ENCODE measurements at regions not wholly inside any gene's neighbourhood (a gene's known extent, or its start where the extent isn't known, plus 50 kb on each side); places are given as distances from the start of the nearest gene placed in this dataset.

DNA sequence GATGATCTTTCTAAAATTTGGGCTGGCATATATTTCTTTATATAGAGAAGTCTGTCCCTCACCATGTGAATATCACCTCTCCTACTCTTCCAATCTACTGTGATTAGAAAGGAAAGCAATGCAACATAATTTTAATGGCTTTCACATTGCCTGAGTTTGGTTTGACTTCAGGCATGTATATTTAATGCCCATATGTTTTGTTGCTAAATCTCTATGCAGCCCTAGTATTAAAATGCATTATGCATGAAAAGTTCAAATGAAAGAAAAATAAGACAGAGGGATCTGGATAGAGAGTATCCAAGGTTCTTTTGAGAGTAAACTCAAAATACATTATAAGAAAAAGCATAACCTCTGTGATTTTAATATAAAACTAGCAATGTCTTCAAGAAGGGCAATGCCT is 518.3 kb downstream of the PRR16 start:
- Histone ChIP-seq H4K20me1 (ENCODE audit: low read depth, low read length) (no peaks in the 10 kb centered on the region), H3K79me2 (ENCODE audit: insufficient read depth, low read length) (no peaks in the 10 kb centered on the region), H3K36me3 (ENCODE audit: low read length) (no peaks in the 10 kb centered on the region), H3K9me2 (replicated peaks; ENCODE audit: insufficient read depth, low read length) (no peaks in the 10 kb centered on the region), H2AFZ (ENCODE audit: low read depth, low read length, severe bottlenecking) (no peak overlapping the region), H3K27me3 (ENCODE audit: low read length) (no peaks in the 10 kb centered on the region), H3F3A (ENCODE audit: insufficient read depth) (no peaks in the 10 kb centered on the region), H3K9ac (ENCODE audit: low read length) (no peak overlapping the region), H3K4me3 (ENCODE audit: insufficient read depth, low read length, poor library complexity, severe bottlenecking) (no peak overlapping the region), H3K27ac (ENCODE audit: low read depth, low read length) (no peak overlapping the region), H3K9me3 (ENCODE audit: insufficient read depth, low read length) (no peaks in the 10 kb centered on the region), H3K4me2 (ENCODE audit: low read depth, low read length, poor library complexity, severe bottlenecking) (no peak overlapping the region)
- TF ChIP-seq, protein P1, sequence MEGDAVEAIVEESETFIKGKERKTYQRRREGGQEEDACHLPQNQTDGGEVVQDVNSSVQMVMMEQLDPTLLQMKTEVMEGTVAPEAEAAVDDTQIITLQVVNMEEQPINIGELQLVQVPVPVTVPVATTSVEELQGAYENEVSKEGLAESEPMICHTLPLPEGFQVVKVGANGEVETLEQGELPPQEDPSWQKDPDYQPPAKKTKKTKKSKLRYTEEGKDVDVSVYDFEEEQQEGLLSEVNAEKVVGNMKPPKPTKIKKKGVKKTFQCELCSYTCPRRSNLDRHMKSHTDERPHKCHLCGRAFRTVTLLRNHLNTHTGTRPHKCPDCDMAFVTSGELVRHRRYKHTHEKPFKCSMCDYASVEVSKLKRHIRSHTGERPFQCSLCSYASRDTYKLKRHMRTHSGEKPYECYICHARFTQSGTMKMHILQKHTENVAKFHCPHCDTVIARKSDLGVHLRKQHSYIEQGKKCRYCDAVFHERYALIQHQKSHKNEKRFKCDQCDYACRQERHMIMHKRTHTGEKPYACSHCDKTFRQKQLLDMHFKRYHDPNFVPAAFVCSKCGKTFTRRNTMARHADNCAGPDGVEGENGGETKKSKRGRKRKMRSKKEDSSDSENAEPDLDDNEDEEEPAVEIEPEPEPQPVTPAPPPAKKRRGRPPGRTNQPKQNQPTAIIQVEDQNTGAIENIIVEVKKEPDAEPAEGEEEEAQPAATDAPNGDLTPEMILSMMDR (IDR thresholded peaks at IDR 0.05; ENCODE audit: insufficient read depth, low read length, poor library complexity, severe bottlenecking): no peak
- no peak for TF ChIP-seq EZH2phosphoT487 (conservative IDR thresholded peaks at IDR 0.05; ENCODE audit: low read length)

DNA sequence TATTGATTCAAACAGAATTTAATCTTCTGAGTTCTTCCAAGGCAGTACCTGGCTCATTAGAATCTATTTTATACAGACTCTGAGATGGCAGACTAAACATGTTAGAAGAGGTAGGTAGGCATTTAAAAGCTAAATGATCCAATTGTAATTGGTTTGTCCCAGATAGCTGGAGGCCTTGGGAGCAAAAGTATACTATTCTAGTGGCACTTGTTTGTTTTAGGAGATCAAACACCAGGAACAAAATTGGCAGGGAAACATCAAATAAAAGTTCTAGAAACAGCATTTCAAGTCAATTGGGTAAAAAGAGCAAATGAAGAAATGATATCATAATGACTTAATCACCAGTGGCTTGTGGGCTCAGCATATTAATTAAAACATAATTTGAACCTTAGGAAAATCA is 521.4 kb downstream of the PRR16 start:
- no peak overlapping the region for H3K9ac ChIP-seq (ENCODE audit: low read length)
- TF ChIP-seq, protein P1 (IDR thresholded peaks at IDR 0.05; ENCODE audit: insufficient read depth, low read length, poor library complexity, severe bottlenecking): no peak
- TF ChIP-seq EZH2phosphoT487 (conservative IDR thresholded peaks at IDR 0.05; ENCODE audit: low read length): no peak
- no peak overlapping the region for H3K27ac ChIP-seq (ENCODE audit: low read depth, low read length)
- no peak overlapping the region for H3K4me2 ChIP-seq (ENCODE audit: low read depth, low read length, poor library complexity, severe bottlenecking)
- no peaks in the 10 kb centered on the region for H4K20me1 ChIP-seq (ENCODE audit: low read depth, low read length)
- no peaks in the 10 kb centered on the region for H3F3A ChIP-seq (ENCODE audit: insufficient read depth)
- no peaks in the 10 kb centered on the region for H3K9me2 ChIP-seq (replicated peaks; ENCODE audit: insufficient read depth, low read length)
- H3K9me3 ChIP-seq (ENCODE audit: insufficient read depth, low read length): no peaks in the 10 kb centered on the region
- no peak overlapping the region for H2AFZ ChIP-seq (ENCODE audit: low read depth, low read length, severe bottlenecking)
- H3K27me3 ChIP-seq (ENCODE audit: low read length): no peaks in the 10 kb centered on the region
- no peaks in the 10 kb centered on the region for H3K79me2 ChIP-seq (ENCODE audit: insufficient read depth, low read length)
- no peak overlapping the region for H3K4me3 ChIP-seq (ENCODE audit: insufficient read depth, low read length, poor library complexity, severe bottlenecking)
- no peaks in the 10 kb centered on the region for H3K36me3 ChIP-seq (ENCODE audit: low read length)

DNA sequence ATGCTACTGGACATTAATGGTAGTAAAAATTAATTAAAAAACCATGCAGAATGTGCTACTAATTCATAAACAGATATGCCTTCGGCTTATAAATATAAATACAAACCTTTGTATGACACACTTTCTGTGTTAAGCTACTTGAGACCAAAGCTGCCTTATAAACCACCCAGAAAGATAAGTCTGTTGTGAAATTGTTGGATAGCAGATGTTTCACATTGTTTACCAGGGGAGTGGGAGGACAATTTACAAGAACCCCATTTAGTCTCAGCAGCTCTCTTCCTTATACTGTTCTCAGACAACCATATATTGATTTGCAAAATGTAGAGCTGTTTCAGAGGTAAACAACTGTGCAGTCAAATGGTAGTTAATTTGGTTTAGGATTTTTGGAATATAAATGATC is 524.4 kb downstream of the PRR16 start:
- H3K79me2 ChIP-seq (ENCODE audit: insufficient read depth, low read length): no peaks in the 10 kb centered on the region
- no peaks in the 10 kb centered on the region for H3K36me3 ChIP-seq (ENCODE audit: low read length)
- no peak overlapping the region for H3K9ac ChIP-seq (ENCODE audit: low read length)
- H3K9me3 ChIP-seq (ENCODE audit: insufficient read depth, low read length): no peaks in the 10 kb centered on the region
- H4K20me1 ChIP-seq (ENCODE audit: low read depth, low read length): no peaks in the 10 kb centered on the region
- no peak overlapping the region for H3K4me3 ChIP-seq (ENCODE audit: insufficient read depth, low read length, poor library complexity, severe bottlenecking)
- no peak overlapping the region for H3K27ac ChIP-seq (ENCODE audit: low read depth, low read length)
- H3F3A ChIP-seq (ENCODE audit: insufficient read depth): no peaks in the 10 kb centered on the region
- H3K27me3 ChIP-seq (ENCODE audit: low read length): no peaks in the 10 kb centered on the region
- H3K9me2 ChIP-seq (replicated peaks; ENCODE audit: insufficient read depth, low read length): no peaks in the 10 kb centered on the region
- H2AFZ ChIP-seq (ENCODE audit: low read depth, low read length, severe bottlenecking): no peak overlapping the region
- no peak for TF ChIP-seq EZH2phosphoT487 (conservative IDR thresholded peaks at IDR 0.05; ENCODE audit: low read length)
- TF ChIP-seq, protein P1 (IDR thresholded peaks at IDR 0.05; ENCODE audit: insufficient read depth, low read length, poor library complexity, severe bottlenecking): no peak
- H3K4me2 ChIP-seq (ENCODE audit: low read depth, low read length, poor library complexity, severe bottlenecking): no peak overlapping the region

Data from SU-DHL-6 (cell line).